ENCODE measurements at regions not wholly inside any gene's neighbourhood (a gene's known extent, or its start where the extent isn't known, plus 50 kb on each side); places are given as distances from the start of the nearest gene placed in this dataset.

DNA sequence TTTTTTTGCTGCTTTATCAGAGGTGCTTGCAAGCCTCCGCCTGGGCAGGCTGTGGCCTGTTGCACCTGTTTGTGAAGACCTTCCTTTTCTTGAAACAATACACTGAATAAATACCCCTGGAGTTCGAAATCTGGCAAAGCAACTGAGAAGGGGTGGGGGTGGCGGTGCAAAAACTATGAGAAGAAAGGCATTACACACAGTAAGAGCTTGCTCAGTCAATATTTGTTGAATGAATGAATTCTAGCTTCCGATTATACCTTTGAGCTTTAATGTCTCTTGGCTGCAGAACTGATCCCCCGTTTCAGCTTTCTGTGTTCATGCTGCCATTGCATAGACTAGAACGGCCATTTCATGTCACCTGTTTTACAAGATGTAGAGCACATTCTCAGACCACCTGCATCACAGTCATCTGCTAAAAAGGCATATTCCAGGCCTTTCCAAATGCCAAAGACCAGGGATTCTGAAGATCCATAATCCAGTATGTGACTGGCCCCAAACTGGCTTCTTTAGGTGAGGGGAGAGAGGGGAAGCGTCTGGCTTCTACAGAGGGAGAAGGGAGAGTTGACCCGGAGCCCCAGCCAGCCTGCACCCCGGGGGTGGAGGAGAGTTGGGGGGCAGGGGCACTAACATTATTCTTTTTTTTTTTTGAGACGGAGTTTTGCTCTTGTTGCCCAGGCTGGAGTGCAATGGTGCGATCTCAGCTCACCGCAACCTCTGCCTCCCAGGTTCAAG is 111.5 kb downstream of the ETS2 start:
- H3K36me3 Mint-ChIP-seq (ENCODE audit: insufficient read depth in 1 of 3, low read depth in 3 of 3): no peaks in the 10 kb centered on the region
- Histone ChIP-seq H2BK15ac (ENCODE audit: low read depth, low read length) (no peak overlapping the region), H3K23ac (ENCODE audit: insufficient read length, low read depth, low read length) (no peak overlapping the region), H4K8ac (replicated peaks; ENCODE audit: insufficient read length, low read depth, low read length) (no peak overlapping the region), H4K91ac (ENCODE audit: insufficient read length, low read depth, low read length) (no peak overlapping the region), H2BK20ac (ENCODE audit: low read depth, low read length, poor library complexity, severe bottlenecking) (no peak overlapping the region), H2BK12ac (ENCODE audit: insufficient read length, low read depth, low read length) (no peak overlapping the region), H3K18ac (ENCODE audit: insufficient read length, low read depth, low read length) (no peak overlapping the region), H2AK5ac (ENCODE audit: insufficient read length, low read length) (no peak overlapping the region), H2BK5ac (ENCODE audit: insufficient read length, low read length) (no peak overlapping the region), H4K20me1 (ENCODE audit: control insufficient read depth, insufficient read depth, insufficient read length) (no peaks in the 10 kb centered on the region), H3K4me2 (ENCODE audit: insufficient read depth, insufficient read length, low read length) (no peak overlapping the region), H3K27me3 (ENCODE audit: insufficient read depth, low read length) (no peaks in the 10 kb centered on the region), H3K79me1 (ENCODE audit: insufficient read depth, low read depth, low read length, poor library complexity, severe bottlenecking) (no peaks in the 10 kb centered on the region), H3K9me3 (ENCODE audit: control insufficient read depth, low read depth, low read length) (no peaks in the 10 kb centered on the region), H3K27ac (ENCODE audit: insufficient read length, low read depth, low read length) (no peak overlapping the region), H3K4ac (ENCODE audit: low read depth, low read length) (no peak overlapping the region), H3K23me2 (ENCODE audit: insufficient read length, low read depth, low read length, poor library complexity, severe bottlenecking) (peaks cover 8% of the 10 kb centered on the region), H2BK120ac (ENCODE audit: low read depth, low read length, poor library complexity, severe bottlenecking) (no peak overlapping the region), H2AFZ (ENCODE audit: low read length) (no peak overlapping the region), H3K9ac (ENCODE audit: extremely low read depth, insufficient read length, low read length) (no peak overlapping the region), H3K4me1 (ENCODE audit: insufficient read depth, low read length) (peaks cover 3% of the 10 kb centered on the region; the same call in 1 of the 2 replicates), H3K79me2 (ENCODE audit: insufficient read depth, low read length) (no peaks in the 10 kb centered on the region), H4K5ac (ENCODE audit: insufficient read length, low read depth, low read length) (no peak overlapping the region), H3K56ac (ENCODE audit: insufficient read length, low read depth, low read length) (no peak overlapping the region), H3T11ph (ENCODE audit: low read length) (no peak overlapping the region), H3K14ac (ENCODE audit: insufficient read depth, low read length) (no peak overlapping the region)
- TF ChIP-seq CTCF (conservative IDR thresholded peaks at IDR 0.05): no peak
- WGBS (ENCODE audit: extremely low coverage, insufficient read length, low lambda C conversion rate): no CpG with 5 or more reads among the region's 12 CpGs
- H3K27me3 Mint-ChIP-seq (ENCODE audit: low read depth): peaks cover 13% of the 10 kb centered on the region
- DNase-seq: no peak
- H3K4me3 Mint-ChIP-seq: no peak overlapping the region
- peaks cover 0 to under 1% of the 10 kb centered on the region in 2 experiments; a peak in 1 of 5 replicates for H3K9me3 Mint-ChIP-seq
- H3K4me1 Mint-ChIP-seq: peaks cover 24 to 26% of the 10 kb centered on the region in 2 experiments
- H3K27ac Mint-ChIP-seq: no peak overlapping the region
